Uterus (tissue), 2 donors: ENCODE measurements at regions not wholly inside any gene's neighbourhood (a gene's known extent, or its start where the extent isn't known, plus 50 kb on each side); places are given as distances from the start of the nearest gene placed in this dataset.

Experiments used
- CTCF ChIP-seq, 4 experiments: fragments of 200-600 bp in 2 of 4; fragments of 450-650 bp in 2 of 4; sonication (generic) in 2 of 4; IDR thresholded peaks; one replicate each; pipeline ENCODE4 v1.5.1; 2016 to 2019; ENCODE audit warnings: antibody characterized with exemption in 4 of 4, mild to moderate bottlenecking in 2 of 4, moderate library complexity in 1 of 4
- POLR2A ChIP-seq, 2 donors: fragments of 450-650 bp; IDR thresholded peaks; one replicate each; pipeline ENCODE4 v1.6.1; 2016; ENCODE audit warnings: antibody characterized with exemption in 2 of 2, mild to moderate bottlenecking in 1 of 2, moderate library complexity in 1 of 2

DNA sequence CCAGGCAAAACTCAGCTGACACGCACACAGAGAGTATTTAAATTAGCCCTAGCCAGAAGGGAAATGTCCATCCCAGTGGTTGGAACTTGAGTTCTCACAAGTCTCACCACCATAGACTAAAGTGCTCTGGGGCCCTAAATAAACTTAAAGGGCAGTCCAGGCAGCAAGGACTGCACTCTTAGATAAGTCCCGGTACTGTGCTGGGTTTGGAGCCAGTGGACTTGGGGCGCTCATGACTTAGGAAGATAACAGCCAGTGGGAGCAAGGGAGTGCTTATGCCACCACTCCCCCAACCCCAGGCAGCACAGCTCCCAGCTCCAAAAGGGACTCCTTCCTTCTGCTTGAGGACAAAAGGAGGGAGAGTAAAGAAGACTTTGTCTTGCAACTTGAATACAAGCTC, 319.5 kb upstream of the GPR149 start:
- TF ChIP-seq CTCF (IDR thresholded peaks at IDR 0.05) (no peak), POLR2A (IDR thresholded peaks at IDR 0.05) (no peak)
